HG03064 (cell line): ENCODE measurements at regions not wholly inside any gene's neighbourhood (a gene's known extent, or its start where the extent isn't known, plus 50 kb on each side); places are given as distances from the start of the nearest gene placed in this dataset.
"Not testable (repeated sequence)": the region's sequence is repeated elsewhere in the genome, so short reads cannot be mapped to it uniquely, and the experiment has no call there.

ENCODE experiments used
- ATAC-seq: cut with Tn5 transposase; IDR thresholded peaks from one replicate; pipeline ENCODE4 v1.9.1; 2021; ENCODE audit warnings: low read depth; ENCODE audit not compliant: unreplicated experiment

GRCh38 chr5:34548086-34548403 is 108.1 kb upstream of the RAI14 start:
- no peak for ATAC-seq

- no peak for ATAC-seq
These were observed 105.9 kb upstream of the RAI14 start for GRCh38 chr5:34550247-34550646.

- no peak for ATAC-seq
These were observed 105.2 kb upstream of the RAI14 start for GRCh38 chr5:34550964-34551363.

- no peak for ATAC-seq
These were observed 104.2 kb upstream of the RAI14 start for GRCh38 chr5:34551911-34552433.

- no peak for ATAC-seq
These were observed 103.4 kb upstream of the RAI14 start for GRCh38 chr5:34552686-34553085.

GRCh38 chr5:34553581-34553980 is 102.5 kb upstream of the RAI14 start:
- no peak for ATAC-seq

- no peak for ATAC-seq
These were observed 101.5 kb upstream of the RAI14 start for GRCh38 chr5:34554641-34555040.

- ATAC-seq, result no peak
These were observed 100.2 kb upstream of the RAI14 start for GRCh38 chr5:34555699-34556508.

- ATAC-seq, result no peak
These were observed 99.7 kb upstream of the RAI14 start for GRCh38 chr5:34556509-34556782.

GRCh38 chr5:34561581-34561980 is 94.5 kb upstream of the RAI14 start:
- not testable (repeated sequence) for ATAC-seq

GRCh38 chr5:34562791-34563190 is 93.3 kb upstream of the RAI14 start:
- no peak for ATAC-seq

- no peak for ATAC-seq
These were observed 92.9 kb upstream of the RAI14 start for GRCh38 chr5:34563269-34563668.

- no peak for ATAC-seq
These were observed 92.0 kb upstream of the RAI14 start for GRCh38 chr5:34563931-34564709.

- ATAC-seq, result no peak
These were observed 91.4 kb upstream of the RAI14 start for GRCh38 chr5:34564710-34565235.

- no peak for ATAC-seq
These were observed 86.0 kb upstream of the RAI14 start for GRCh38 chr5:34570143-34570542.

GRCh38 chr5:34570721-34571676 is 85.1 kb upstream of the RAI14 start:
- no peak for ATAC-seq

GRCh38 chr5:34571677-34572041 is 84.5 kb upstream of the RAI14 start:
- no peak for ATAC-seq

- no peak for ATAC-seq
These were observed 81.1 kb upstream of the RAI14 start for GRCh38 chr5:34574936-34575467.

GRCh38 chr5:34576891-34577666 is 79.0 kb upstream of the RAI14 start:
- no peak for ATAC-seq

- no peak for ATAC-seq
These were observed 77.2 kb upstream of the RAI14 start for GRCh38 chr5:34578962-34579361.
